Tibial nerve (tissue), 3 donors: ENCODE measurements at regions not wholly inside any gene's neighbourhood (a gene's known extent, or its start where the extent isn't known, plus 50 kb on each side); places are given as distances from the start of the nearest gene placed in this dataset.

Experiments
- POLR2A ChIP-seq, 2 donors: fragments of 450-650 bp; IDR thresholded peaks; one replicate each; pipeline ENCODE4 v1.6.1; 2017; ENCODE audit warnings: antibody characterized with exemption in 2 of 2, mild to moderate bottlenecking in 2 of 2, moderate library complexity in 2 of 2
- TF ChIP-seq, protein P1 (sequence below), 5 experiments: fragments of 200-600 bp in 3 of 5; fragments of 450-650 bp in 2 of 5; sonication (generic) in 3 of 5; IDR thresholded peaks; one replicate each; pipeline ENCODE4 v1.5.1; 2016 to 2019; ENCODE audit warnings: antibody characterized with exemption in 5 of 5, mild to moderate bottlenecking in 3 of 5, moderate library complexity in 2 of 5

- TF ChIP-seq, protein P1, sequence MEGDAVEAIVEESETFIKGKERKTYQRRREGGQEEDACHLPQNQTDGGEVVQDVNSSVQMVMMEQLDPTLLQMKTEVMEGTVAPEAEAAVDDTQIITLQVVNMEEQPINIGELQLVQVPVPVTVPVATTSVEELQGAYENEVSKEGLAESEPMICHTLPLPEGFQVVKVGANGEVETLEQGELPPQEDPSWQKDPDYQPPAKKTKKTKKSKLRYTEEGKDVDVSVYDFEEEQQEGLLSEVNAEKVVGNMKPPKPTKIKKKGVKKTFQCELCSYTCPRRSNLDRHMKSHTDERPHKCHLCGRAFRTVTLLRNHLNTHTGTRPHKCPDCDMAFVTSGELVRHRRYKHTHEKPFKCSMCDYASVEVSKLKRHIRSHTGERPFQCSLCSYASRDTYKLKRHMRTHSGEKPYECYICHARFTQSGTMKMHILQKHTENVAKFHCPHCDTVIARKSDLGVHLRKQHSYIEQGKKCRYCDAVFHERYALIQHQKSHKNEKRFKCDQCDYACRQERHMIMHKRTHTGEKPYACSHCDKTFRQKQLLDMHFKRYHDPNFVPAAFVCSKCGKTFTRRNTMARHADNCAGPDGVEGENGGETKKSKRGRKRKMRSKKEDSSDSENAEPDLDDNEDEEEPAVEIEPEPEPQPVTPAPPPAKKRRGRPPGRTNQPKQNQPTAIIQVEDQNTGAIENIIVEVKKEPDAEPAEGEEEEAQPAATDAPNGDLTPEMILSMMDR (IDR thresholded peaks at IDR 0.05) = no peak
- TF ChIP-seq POLR2A (IDR thresholded peaks at IDR 0.05) = no peak
Observed at GRCh38 chr20:48159145-48160008, 374.1 kb upstream of the SULF2 start.
